Hematopoietic multipotent progenitor cell treated with erythropoietin and hydrocortisone succinate and interleukin-3 and kit ligand, for 8 days (in vitro differentiated cells): ENCODE measurements at regions not wholly inside any gene's neighbourhood (a gene's known extent, or its start where the extent isn't known, plus 50 kb on each side); places are given as distances from the start of the nearest gene placed in this dataset.

Experiments
- DNase-seq: peaks from one replicate; pipeline ENCODE4 v3.0.0-alpha.2; 2015

DNA sequence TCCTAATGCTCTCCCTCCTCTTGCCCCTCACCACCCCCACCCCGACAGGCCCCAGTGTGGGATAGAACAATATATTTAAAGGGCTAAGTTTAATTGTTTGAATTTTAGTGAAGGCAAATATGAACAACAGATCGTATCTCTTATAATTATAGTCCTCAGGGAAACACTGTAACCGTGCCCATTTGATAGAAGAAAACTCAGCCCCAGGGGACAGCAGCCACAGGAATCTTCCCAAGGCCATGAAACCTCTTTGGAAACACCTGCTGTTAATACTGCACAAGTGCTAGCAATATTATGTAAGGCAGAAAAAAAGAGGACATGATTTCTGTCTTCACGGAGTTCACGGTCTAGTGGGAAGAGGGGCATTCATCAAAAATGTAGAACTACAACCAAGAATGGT lies 142.2 kb downstream of the URB2 start:
- no peak for DNase-seq

DNA sequence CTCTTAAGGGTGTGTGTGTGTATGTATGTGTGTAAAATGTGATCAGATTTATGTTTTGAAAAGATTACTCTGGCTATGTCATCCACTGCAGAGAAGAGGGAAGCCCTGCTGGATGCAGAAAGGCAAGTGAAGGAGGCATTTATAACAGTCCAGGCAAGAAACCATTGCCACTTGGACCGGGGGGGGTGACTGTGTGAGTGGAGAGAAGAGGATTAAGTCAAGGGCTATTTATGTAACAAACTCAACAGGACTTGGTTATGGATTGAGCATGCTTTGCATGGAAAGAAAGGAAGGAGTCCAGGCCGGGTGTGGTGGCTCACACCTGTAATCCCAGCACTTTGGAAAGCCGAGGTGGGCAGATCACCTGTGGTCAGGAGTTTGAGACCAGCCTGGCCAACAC lies 143.0 kb downstream of the URB2 start:
- no peak for DNase-seq

DNA sequence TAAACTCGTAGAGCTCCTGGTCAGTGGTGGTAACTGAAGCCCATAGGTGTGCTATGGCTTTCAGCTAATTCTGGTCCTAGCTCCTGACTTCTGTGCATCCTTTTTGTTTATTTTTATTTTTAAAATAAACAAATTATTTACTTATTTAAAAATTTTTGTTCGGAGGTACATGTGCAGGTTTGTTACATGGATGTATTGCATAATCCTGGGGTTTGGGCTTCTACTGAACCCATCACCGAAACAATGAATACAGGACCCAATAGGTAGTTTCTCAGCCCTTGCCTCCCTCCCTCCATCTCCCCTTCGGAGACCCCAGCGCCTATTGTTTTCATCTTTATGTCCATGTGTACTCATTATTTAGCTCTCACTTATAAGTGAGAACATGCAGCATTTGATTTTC lies 143.8 kb downstream of the URB2 start:
- DNase-seq = no peak

DNA sequence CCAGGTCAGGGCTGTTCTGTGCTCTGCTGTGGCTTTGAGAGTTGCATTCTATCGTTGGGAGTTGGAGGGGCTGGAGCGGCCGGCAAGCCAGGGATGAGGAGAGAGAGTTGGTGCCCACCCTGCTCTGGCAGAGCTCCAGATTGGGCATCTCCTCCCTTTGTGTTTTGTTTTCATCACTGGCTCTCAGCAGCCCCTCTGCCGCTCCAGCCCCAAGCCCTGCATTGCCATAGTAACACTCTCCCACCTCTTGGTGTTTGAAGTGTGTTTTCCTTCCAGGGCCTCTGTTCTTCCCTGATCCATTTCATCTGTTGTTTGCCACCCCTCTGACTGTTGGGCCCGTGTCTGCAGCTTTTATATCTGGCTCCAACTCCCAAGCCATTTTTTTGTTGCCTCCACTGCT lies 152.7 kb downstream of the URB2 start:
- DNase-seq = no peak

DNA sequence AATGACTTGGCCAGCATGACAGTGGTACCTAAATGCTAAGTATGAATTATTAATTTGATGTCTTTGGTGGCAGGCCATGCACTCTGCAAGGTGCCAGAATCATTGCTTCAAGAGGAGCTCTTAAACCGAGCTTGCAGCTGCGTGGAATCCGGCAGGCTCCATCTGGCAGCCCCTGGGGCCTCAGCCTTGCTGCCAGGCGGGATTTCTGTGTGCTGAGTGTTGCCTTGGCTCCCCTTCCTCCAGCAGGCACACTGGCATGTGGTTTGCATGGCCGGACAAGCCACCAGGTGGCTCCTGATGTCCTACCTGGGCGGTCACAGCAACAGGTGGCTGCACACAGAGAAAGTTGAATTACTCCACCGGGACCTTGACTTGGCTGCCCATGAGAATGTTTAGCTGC lies 155.4 kb downstream of the URB2 start:
- DNase-seq = no peak

DNA sequence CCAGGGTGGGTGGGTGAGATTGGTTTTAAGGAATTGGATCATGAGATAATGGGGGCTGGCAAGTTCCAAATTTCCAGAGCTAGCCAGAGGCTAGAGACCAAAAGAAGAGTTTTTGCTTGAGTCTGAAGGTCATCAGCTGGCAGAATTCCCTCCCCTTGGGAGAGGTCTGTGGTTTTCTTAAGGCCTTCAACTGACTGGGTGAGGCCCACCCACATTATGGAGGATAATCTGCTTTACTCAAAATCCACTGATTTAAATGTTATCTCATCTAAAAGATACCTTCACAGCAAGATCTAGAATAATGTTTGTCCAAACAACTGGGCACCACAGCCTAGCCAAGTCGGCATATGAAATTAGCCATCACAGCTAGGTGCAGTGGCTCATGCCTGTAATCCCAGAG lies 156.4 kb downstream of the URB2 start:
- DNase-seq = no peak

DNA sequence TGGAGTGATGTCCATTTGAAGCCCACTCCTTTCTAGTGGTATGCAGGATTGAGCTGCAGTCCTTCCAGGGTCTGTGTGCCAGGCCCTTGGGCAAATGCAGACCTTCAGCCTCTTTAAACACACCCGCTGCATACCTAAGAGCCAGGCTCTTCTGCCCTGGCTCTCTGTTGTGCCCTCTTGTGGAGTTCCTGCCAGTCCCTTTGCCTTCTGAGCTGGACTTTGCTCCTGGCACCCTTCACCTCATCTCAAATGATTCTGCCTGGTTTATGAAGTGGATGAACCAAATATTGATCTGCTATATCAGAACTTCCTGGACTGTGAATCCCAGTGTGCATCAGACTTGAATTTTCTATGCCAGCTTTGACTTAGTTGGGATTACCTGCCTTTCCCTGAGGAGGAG lies 158.8 kb downstream of the URB2 start:
- DNase-seq = no peak

DNA sequence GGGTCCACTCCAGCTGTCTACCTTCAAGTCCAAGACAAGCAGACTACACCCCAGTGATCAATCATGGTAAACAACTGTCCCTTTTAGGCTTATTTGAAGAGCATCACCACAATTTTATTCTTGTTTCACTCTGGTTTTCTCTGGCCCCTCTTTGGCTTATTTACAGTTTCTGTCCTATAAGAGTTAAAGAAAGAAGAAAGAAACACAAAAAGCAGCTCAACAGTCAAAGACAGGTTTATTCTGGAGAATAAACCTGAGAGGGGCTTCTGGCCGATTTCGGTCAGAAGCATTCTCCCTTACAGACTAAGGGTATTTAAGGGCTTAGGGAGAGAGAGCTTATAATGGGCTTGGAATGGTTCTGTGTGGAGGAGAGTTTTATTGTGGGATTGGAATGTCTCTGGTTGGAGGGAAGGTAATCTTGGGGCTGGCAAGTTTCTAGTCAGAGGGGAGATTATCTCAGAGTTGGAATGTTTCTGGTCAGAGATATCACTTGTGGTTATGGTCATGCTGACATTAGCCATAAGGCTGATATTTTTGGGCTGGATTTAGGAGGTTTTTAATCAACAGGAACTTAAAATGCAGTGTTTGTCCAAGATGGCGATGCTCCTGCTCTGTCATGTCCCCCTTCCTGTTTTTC lies 161.0 kb downstream of the URB2 start:
- DNase-seq = no peak

DNA sequence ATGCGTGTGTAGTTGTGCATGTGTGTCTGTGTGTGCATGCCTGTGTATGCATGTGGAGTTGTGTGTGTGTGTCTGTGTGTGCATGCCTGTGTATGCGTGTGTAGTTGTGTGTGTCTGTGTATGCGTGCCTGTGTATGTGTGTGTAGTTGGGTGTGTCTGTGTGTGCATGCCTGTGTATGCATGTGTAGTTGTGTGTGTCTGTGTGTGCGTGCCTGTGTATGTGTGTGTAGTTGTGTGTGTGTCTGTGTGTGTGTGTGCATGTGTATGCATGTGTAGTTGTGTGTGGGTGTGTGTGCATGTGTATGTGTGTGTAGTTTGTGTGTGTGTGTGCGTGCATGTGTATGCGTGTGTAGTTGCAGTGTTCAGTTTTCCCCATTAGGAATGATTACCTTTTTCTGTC lies 162.0 kb downstream of the URB2 start:
- DNase-seq = no peak

DNA sequence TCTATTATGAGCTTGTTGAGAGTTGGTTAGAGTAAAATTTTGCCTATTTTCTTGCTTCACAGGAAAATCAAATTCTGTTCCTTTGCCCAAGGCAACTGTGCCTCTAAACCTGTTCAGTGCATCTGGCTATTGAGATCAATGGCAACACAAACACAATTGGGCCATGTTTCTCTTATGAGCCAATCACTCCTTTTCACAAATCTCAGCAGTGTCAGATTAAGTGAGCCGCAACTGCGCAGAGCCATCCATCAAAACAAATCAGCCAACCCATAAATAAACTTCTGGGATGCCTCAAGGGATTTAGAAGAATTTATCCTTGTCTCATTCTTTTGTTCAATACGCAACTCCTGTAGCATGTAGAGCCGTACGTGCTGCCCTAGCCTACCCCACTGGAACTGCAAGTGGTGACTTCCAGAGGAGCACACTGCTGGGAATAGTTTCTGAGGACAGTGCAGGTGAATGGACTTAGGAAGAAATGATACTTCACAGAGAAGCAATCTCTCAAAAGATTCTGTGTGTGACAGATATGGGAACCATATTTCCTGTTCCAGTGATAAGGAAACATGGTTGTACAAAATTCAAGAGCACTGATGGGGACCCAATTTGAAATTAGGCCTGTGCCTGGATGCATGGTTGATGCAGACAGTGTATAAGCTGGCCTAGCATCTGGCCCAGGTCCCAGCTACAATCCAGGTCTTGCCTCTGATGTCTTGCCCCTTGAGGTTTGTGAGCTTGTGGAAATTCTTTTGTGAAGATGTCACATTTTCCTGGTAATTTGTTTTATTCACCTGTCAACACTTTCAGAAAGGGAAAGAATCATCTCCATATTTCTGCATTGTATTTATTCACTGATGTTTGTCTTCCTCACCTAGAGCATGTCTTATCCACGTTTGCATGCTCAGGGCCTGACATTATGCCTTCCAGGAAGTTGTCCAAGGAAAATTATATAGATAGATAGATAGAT lies 166.2 kb downstream of the URB2 start:
- no peak for DNase-seq

DNA sequence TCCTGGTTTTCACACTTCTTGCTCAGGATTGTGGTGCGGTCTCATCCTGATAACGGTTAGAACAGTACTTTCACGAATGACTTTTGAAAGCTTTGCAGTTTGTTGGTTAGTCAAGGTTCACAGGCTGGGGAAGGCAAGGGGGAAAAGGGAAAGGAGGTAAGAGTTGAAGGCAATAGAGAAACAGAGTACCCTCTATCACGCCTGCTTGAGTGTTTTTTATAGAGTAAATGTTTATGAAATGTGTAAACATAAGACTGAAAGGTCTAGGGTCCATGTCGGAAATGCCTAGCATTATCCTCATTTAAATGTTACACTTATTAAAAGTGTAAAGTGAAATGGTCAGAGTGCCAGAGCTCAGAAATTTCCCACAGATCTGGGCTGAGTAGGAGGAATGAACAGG lies 167.4 kb downstream of the URB2 start:
- DNase-seq = no peak

DNA sequence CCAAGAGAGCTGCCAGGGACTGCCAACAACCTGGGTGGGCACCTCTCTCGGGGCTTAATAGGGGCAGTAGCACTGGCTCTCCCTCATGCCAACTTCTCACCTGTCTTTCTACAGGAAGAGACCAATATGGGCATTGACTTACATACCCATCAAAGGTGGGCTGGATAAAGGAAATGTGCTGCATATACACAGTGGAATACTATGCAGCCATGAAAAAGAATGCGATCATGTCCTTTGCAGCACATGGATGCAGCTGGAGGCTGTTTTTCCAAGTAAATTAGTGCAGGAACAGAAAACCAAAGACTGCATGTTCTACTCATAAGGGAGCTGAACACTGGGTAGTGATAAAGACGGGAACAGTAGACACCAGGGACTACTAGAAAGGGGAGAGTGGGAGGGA lies 172.5 kb downstream of the URB2 start:
- DNase-seq = no peak

DNA sequence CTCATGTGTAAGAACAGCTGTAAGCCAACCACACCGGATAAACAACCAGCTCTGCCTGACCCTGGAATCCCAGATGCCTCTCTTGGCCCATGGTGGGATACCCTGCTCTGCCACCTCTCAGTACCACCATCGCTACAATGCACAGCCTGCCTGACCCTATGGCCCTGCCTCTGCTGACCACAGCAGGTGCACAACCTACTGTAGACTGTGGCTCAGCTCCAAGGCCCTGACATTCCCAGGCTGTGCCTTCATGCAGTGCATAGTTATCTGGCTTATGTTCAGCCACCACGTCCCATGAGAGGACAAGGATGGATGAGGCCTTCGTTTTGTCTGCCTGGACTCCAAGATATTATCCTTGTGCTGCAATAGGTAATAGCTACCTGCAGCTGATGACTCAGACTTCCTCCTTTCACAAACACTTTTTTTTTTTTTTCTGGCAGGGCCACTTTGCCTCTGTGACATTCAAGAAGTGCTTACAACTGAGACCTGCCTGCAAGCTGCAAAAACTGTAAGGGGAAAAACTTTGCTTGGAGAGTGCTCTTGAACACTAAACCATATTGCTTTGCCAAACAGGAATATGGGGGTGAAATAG lies 177.7 kb downstream of the URB2 start:
- no peak for DNase-seq

DNA sequence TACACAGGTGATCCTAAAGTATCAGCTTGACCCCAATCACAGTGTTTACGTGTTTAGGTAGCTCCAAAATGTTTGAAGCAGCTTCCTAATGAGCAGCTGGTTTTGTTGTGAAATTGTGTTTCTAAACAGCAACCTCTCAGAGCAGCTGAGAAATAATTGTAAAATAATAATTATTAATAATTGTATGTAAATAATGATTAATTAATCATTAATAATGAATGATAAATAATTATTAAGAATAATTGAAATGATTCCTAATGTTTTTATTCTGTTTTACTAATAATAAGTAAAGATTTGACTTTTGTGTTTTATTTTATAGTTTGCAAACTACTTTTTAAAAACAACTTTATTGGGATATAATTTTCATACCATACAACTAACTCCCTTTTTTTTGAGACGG lies 182.2 kb downstream of the URB2 start:
- no peak for DNase-seq

DNA sequence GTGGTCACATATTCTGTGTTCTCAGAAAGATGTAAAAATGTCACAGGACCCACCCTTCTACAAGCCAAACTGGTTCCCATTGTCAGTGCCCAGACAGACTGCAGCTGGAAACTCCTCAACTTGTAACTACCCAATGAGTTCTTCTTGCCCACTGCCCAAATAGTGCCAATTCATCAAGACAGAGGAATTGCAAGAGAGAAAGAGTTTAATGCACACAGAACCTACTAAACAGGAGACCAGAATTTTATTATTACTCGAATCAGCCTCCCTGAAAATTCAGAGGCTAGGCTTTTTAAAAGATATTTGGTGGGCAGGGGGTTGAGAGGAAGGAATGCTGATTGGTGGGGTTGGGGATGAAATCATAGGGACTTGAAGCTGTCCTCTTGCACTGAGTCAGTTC lies 184.1 kb downstream of the URB2 start:
- DNase-seq = no peak

DNA sequence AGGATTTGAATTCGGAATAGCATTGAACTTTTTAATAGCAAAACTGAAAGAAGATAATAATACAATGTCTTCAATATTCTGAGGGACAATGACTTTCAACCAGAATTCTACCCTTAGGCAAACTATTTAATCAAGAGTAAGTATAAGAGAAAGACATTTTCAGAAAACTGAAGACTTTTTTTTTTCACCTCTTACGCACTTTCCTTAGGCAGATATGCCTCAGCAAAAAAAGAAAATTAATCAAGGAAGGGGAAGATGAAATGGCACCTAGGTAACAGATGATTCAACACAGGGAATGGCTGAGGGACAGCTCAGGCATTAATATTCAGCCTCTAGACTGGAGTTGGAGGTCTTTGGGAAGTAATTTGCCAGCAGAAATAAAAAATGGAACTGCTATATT lies 184.9 kb downstream of the URB2 start:
- no peak for DNase-seq

DNA sequence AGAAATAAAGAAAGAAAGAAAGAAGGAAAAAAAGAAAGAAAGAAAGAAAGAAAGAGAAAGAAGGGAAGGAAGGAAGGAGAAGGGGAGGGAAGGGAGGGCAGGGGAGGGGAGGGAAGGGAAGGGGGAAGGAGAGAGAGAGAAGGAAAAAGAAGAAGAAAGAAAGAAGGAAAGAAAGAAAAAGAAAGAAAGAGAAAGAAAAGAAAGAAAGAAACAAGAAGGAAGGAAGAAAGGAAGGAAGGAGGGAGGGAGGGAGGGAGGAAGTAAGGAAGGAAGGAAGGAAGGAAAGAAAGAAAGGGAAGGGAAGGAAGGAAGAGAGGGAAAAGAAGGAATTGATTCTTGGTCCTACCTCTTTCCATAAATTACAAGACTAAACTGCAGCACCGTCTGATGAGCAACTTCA lies 186.1 kb downstream of the URB2 start:
- no peak for DNase-seq

DNA sequence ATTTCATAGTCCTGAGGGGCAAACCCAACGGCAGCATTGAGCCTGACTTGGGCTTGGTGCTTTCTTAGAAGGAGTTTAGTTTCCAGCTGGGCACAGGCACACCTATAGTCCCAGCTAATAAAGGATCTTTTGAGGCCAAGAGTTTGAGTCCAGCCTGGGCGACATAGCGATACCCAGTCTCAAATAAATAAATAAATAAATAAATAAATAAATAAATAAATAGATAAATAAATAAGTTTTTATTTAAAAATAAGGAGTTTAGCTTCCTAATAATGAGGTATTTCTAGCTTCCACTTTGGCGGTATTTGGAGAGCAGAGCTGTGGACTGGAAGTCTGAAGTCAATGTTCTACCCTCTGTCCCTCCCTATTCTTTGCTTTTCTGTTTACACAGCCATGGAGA lies 186.6 kb downstream of the URB2 start:
- DNase-seq = no peak

DNA sequence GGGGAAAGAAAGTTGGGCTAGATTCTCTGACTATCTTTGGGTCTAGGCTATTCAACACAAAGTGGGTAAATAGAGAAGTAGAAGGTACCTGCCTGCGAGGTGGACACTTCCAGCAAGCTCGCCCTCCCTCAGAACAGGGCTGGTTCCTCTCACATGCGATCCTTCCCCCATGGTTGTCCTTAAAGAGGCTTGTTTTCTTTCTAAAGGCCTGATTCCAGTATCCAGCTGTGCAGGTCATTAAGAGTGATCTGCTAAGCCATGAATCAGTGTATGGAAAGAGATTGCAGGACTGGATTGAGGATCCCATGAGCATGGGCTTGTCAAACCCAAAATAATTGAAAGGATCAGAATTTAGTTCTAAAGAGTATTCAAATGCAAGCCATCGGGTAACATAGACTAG lies 189.0 kb downstream of the URB2 start:
- DNase-seq = no peak

DNA sequence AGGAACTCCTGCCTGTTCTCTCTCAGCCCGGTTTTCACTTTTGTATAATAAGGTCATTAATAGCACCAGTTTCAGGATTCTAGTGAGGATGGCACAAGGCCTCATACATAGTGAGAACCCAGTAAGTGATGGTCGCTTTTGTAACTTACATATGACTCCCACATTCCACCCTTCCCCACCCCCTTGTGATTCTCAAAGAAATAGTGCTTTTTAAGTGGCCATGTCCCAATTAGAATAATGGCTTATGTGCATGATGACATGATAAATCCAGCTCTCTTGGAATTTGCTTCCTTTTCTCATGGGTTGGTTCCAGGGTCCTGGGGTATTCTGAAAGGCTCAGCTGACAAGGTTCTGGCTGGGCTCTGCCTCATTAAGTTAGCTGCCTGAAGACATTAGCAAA lies 189.9 kb downstream of the URB2 start:
- DNase-seq = no peak

DNA sequence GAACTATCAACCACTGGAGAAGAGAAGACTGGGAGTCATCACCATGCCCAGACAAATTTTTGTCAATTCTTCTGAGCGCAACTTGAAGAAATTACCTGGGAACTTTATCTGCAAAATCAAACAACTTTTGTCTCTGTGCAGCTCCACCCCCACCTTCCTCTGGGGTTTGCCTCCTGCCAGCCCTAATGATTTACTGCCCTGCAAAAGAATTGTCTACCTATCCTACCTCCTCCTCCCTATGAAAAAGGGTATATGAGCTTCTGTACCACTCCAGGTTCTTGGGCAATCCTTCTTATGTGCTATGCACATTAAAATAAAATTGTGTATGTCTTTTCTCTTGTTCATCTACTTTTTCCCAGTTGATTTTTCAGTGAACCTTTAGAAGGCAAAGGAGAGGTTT lies 191.9 kb downstream of the URB2 start:
- DNase-seq = no peak

DNA sequence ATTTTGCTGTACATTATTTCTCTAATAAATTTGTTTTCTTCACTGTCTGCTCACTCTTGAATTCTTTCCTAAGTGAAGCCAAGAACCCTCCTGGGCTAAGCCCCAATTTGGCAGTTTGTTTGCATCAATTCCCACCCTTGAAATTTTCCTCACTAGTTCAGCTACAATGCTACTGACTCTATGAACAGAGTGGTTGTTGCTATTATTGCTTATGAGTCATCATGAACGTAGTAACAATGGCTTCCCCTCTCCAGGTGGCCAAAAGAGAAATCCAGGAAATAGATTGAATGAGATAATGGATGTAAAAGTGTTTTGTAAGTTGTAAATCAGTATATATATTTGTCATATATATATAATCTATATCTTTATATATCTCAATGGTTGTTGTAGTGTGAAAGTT lies 193.0 kb downstream of the URB2 start:
- DNase-seq = no peak

DNA sequence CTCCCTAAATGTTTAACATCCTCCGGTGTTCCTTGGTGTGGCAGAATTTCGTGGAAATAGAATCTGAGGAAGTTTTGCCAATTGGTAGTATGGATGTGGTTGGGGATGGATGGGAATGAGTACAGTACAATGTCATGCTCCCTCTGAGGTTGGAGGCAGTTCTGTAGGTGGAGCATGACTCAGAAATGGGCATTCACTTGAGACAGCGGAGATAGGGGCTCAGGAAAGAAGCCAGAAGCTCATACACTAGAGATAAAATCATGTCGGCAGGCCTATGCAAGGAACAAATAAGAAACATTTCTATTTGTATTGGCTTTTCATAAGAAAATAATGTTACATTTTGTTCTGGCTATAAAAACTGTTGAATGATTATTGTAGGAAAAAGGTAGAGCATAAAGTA lies 196.0 kb downstream of the URB2 start:
- no peak for DNase-seq

DNA sequence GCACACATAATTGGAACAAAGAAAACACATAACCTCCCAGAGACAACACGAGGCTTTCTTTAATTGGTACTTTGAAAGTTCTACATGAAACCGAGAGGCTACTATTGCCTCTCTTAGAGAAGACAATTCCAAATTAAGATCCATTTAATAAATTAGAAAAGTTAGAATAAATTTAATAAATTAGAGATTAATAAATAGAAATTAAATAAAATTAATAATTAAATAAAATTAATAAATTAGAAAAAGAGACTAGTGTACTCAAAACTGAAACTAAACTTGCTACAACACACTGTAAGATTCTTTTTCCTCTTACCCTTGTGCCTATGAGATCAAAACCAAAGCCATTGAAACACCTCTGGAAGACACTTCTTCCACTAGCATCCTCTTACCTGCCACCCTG lies 199.0 kb downstream of the URB2 start:
- DNase-seq = no peak
